ENCODE measurements at regions not wholly inside any gene's neighbourhood (a gene's known extent, or its start where the extent isn't known, plus 50 kb on each side); places are given as distances from the start of the nearest gene placed in this dataset.

DNA sequence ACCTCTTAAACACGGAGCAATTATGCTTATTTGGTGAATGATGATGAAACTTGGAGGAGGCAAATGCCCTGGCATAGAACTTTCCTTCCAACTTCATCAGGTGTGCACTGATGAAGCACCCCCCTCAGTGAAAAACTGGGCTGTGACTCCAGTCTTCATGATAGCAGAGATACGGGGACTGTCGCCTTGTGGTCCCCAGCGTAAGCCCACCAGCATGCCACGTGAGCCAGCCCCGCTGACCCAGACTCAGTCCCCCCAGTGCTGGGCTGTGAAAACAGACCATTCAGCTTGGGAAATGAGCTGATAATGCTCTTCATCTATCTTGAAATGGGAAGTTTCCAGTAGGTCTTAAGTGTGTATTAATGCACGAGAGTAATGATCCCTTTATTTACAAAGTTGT, 177.0 kb downstream of the SNX10 start:
- FAIRE-seq (no peak), DNase-seq (ENCODE audit: insufficient read length, low spot score) (no peak)
- TF ChIP-seq POLR2A (IDR thresholded peaks at IDR 0.05; ENCODE audit: low read depth, low read length) = no peak

DNA sequence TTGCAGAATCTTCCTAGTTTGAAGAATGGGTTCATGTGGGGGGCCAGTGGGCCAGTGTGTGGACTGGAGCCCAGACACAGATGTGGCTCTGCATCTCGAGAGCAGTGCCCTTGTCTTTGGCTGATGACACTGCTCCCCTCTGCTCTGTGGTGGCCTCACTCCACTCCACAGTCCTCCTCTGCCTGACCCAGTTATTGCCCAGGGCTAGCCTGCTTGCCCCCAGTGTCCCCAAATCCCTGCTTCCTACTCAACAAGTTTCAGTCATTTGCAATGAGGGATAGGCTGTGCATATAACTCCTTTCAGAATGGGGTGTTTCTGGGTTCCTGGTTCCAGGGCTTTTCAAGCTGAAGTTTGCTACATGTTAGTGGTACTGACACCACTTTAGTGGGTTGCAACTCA, 177.5 kb downstream of the SNX10 start:
- DNase-seq (ENCODE audit: insufficient read length, low spot score) (no peak), FAIRE-seq (no peak)
- no peak for TF ChIP-seq POLR2A (IDR thresholded peaks at IDR 0.05; ENCODE audit: low read depth, low read length)

DNA sequence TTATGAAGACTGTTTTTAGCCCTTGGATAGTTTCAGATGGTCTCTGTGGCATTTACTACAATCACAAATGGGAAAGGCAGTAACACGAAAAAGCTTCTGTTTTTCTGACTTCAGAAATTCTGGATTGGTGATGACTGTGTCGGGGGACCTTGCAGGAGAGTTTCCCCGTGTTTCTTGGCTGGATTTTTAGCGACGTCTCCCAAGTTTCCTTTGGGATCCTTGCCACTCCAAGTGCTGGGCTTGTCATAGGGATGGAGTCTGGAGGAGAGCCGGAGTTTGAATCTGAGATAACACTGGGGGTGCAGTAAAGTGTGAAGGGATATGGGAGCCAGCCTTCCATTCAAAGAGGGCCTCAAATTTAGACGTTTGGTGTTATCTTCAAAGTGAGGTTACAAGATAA, 179.0 kb downstream of the SNX10 start:
- FAIRE-seq = no peak
- no peak for TF ChIP-seq POLR2A (IDR thresholded peaks at IDR 0.05; ENCODE audit: low read depth, low read length)
- no peak for DNase-seq (ENCODE audit: insufficient read length, low spot score)

DNA sequence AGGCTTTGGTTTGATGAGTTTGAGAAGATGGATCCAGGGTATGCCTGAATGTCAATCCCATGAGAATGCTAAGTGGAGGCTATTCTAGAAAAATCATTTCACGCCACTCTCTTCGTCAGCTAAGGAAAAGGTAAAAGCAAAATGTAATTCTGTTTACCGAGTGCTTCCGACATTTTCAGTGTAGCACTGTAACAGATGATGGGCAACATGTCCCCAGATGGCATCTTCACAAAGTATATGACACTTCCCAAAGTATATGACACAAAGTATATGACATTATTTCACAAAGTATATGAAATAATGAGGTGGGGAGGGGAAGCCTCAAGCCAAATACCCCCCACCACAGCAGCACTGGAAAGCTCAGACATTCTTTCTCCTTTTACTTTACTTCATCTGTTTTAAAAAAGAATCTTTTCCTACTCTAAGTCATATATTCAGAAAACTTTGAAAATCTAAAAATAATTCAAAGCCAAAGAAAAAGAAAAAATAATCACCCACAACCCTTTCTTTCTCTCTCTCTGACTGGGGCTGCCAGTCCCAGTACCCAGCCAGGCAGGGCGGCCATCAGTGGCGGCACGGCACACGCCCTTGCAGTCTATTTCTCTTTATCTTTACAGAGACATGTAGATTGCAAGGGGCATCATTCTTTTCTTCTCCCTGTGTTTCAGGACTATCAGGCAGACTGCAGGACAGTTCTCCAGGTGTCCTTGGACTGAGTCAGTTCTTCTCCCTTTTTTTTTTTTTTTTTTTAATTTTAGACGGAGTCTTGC, 179.8 kb downstream of the SNX10 start:
- TF ChIP-seq POLR2A (IDR thresholded peaks at IDR 0.05; ENCODE audit: low read depth, low read length) = no peak
- DNase-seq (ENCODE audit: insufficient read length, low spot score) (no peak), FAIRE-seq (no peak)

- DNase-seq (ENCODE audit: insufficient read length, low spot score) = no peak
- TF ChIP-seq POLR2A (IDR thresholded peaks at IDR 0.05; ENCODE audit: low read depth, low read length) = no peak
- FAIRE-seq = no peak
These were observed 181.3 kb downstream of the SNX10 start for GRCh38 chr7:26472971-26473370.

DNA sequence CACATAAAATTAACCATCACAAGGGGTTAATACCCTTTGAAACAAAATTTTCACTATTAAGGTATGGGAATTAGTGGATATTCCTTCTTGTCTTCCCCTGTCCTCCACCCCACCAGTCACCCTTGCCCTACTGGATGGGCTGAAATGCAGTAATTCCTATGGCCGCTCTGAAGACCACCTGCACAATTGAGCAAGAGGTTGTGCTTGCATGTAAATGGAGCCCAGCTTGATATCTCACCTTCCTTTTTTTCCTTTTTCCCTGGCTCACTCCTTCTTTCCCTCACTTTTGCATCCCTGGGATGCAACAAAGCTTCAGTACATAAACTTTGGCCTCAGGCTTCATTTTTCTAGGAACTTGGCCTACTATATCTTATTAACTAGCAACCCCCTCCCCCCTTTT, 184.6 kb downstream of the SNX10 start:
- FAIRE-seq = no peak
- no peak for TF ChIP-seq POLR2A (IDR thresholded peaks at IDR 0.05; ENCODE audit: low read depth, low read length)
- no peak for DNase-seq (ENCODE audit: insufficient read length, low spot score)

- no peak for DNase-seq (ENCODE audit: insufficient read length, low spot score)
- FAIRE-seq = no peak
These were observed 185.8 kb downstream of the SNX10 start for GRCh38 chr7:26477381-26477990.

GRCh38 chr7:26478550-26478949, 186.9 kb downstream of the SNX10 start:
- TF ChIP-seq POLR2A (IDR thresholded peaks at IDR 0.05; ENCODE audit: low read depth, low read length) = no peak
- no peak for FAIRE-seq
- no peak for DNase-seq (ENCODE audit: insufficient read length, low spot score)

More at GRCh38 chr7:26477381-26477990, 185.8 kb downstream of the SNX10 start:
- no peak for TF ChIP-seq POLR2A (IDR thresholded peaks at IDR 0.05; ENCODE audit: low read depth, low read length)

DNA sequence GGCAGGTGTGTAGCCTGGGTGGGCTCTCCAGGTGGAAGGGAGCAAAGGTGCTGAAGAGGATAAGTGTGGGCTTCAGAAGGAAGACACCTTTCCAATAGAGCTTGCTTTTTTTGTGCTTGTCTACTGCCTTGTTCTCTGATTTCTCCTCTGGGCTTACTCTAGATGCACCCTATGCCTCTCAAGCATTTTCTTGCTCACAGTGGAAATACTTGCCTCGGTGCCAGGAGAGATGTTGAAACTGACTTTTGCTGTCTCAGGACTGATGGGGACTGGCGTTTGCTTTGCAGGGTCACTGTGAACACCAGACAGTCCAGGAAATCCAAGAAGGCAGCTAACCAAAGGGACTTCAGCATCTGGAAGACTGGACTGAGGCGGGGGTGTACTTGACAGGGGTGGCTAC, 187.9 kb downstream of the SNX10 start:
- DNase-seq (ENCODE audit: insufficient read length, low spot score) = no peak
- no peak for FAIRE-seq
- TF ChIP-seq POLR2A (IDR thresholded peaks at IDR 0.05; ENCODE audit: low read depth, low read length) = no peak

GRCh38 chr7:26480156-26480555, 188.5 kb downstream of the SNX10 start:
- TF ChIP-seq POLR2A (IDR thresholded peaks at IDR 0.05; ENCODE audit: low read depth, low read length) = no peak
- no peak for FAIRE-seq
- DNase-seq (ENCODE audit: insufficient read length, low spot score) = no peak

- FAIRE-seq (no peak), DNase-seq (ENCODE audit: insufficient read length, low spot score) (no peak)
- no peak for TF ChIP-seq POLR2A (IDR thresholded peaks at IDR 0.05; ENCODE audit: low read depth, low read length)
These were observed 191.3 kb downstream of the SNX10 start for GRCh38 chr7:26482927-26483326.

GRCh38 chr7:26483843-26484242, 192.2 kb downstream of the SNX10 start:
- FAIRE-seq = no peak
- TF ChIP-seq POLR2A (IDR thresholded peaks at IDR 0.05; ENCODE audit: low read depth, low read length) = no peak
- DNase-seq (ENCODE audit: insufficient read length, low spot score) = no peak

GRCh38 chr7:26485367-26485934, 193.8 kb downstream of the SNX10 start:
- DNase-seq (ENCODE audit: insufficient read length, low spot score) (no peak), FAIRE-seq (no peak)
- TF ChIP-seq POLR2A (IDR thresholded peaks at IDR 0.05; ENCODE audit: low read depth, low read length) = no peak

DNA sequence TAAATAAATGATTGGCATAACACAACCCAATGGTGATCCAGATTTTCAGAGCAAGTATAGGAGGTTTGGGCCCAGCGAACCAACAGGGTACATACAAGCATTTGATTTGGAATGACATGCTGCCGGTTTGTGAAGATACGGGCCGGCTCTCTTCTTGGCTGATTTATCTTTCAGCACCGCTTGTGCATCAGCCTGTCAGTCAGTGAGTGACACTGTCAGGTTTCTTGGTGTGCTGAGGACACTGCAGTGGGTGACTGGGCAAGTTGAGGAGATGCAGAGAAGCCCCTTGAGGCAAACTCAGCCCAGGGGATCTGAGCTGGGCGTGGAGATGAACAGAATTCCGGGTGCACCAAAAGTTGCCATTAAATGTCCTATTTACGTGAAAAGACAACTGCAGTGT, 194.5 kb downstream of the SNX10 start:
- TF ChIP-seq POLR2A (IDR thresholded peaks at IDR 0.05; ENCODE audit: low read depth, low read length) = no peak
- FAIRE-seq (no peak), DNase-seq (ENCODE audit: insufficient read length, low spot score) (no peak)
